ENCODE measurements at regions not wholly inside any gene's neighbourhood (a gene's known extent, or its start where the extent isn't known, plus 50 kb on each side); places are given as distances from the start of the nearest gene placed in this dataset.

- no peaks in the 10 kb centered on the region for H4K20me1 ChIP-seq (ENCODE audit: control insufficient read depth, extremely low read depth, insufficient read depth, low read length)
- TF ChIP-seq EZH2 (IDR thresholded peaks at IDR 0.05; ENCODE audit: low read length, missing control alignments) = no peak
- no peak for TF ChIP-seq CTCF (conservative IDR thresholded peaks at IDR 0.05 in 1 of 2, IDR thresholded peaks at IDR 0.05 in 1 of 2; ENCODE audit: low read depth in 1 of 2, low read length in 2 of 2)
- DNase-seq (ENCODE audit: low read depth in 2 of 2) = no peak
- no peak overlapping the region for H3K27ac ChIP-seq (ENCODE audit: insufficient read depth, low read length)
- no peaks in the 10 kb centered on the region for H3K27me3 ChIP-seq (ENCODE audit: control insufficient read depth, insufficient read depth, low read length)
- H3K79me2 ChIP-seq (ENCODE audit: control insufficient read depth, insufficient read depth, low read length) = no peaks in the 10 kb centered on the region
- no peaks in the 10 kb centered on the region for H3K9me3 ChIP-seq (ENCODE audit: control insufficient read depth, insufficient read depth, low read depth, low read length)
- no peak overlapping the region for H3K4me2 ChIP-seq (ENCODE audit: extremely low read depth, insufficient read depth, low read length)
- no peak overlapping the region for H3K9ac ChIP-seq (ENCODE audit: insufficient read depth, low read length)
- no peaks in the 10 kb centered on the region for H3K36me3 ChIP-seq (ENCODE audit: control insufficient read depth, insufficient read depth, low read length)
- H2AFZ ChIP-seq (ENCODE audit: low read length) = no peak overlapping the region
- no peak overlapping the region for H3K4me3 ChIP-seq (replicated peaks in 1 of 4; ENCODE audit: control extremely low read depth in 1 of 4, insufficient read depth in 1 of 4, low read depth in 3 of 4, low read length in 4 of 4)
- no peaks in the 10 kb centered on the region for H3K4me1 ChIP-seq (ENCODE audit: control insufficient read depth, extremely low read depth, insufficient read depth, low read length)
Measured at GRCh38 chr5:38110130-38110529, 148.2 kb upstream of the EGFLAM start.

GRCh38 chr5:38107096-38107495 is 151.3 kb upstream of the EGFLAM start:
- Histone ChIP-seq H3K9ac (ENCODE audit: insufficient read depth, low read length) (no peak overlapping the region), H2AFZ (ENCODE audit: low read length) (no peak overlapping the region), H3K4me1 (ENCODE audit: control insufficient read depth, extremely low read depth, insufficient read depth, low read length) (no peaks in the 10 kb centered on the region), H3K36me3 (ENCODE audit: control insufficient read depth, insufficient read depth, low read length) (no peaks in the 10 kb centered on the region), H3K4me3 (replicated peaks in 1 of 4; ENCODE audit: control extremely low read depth in 1 of 4, insufficient read depth in 1 of 4, low read depth in 3 of 4, low read length in 4 of 4) (no peak overlapping the region), H3K9me3 (ENCODE audit: control insufficient read depth, insufficient read depth, low read depth, low read length) (no peaks in the 10 kb centered on the region), H4K20me1 (ENCODE audit: control insufficient read depth, extremely low read depth, insufficient read depth, low read length) (no peaks in the 10 kb centered on the region), H3K27me3 (ENCODE audit: control insufficient read depth, insufficient read depth, low read length) (no peaks in the 10 kb centered on the region), H3K4me2 (ENCODE audit: extremely low read depth, insufficient read depth, low read length) (no peak overlapping the region), H3K79me2 (ENCODE audit: control insufficient read depth, insufficient read depth, low read length) (no peaks in the 10 kb centered on the region), H3K27ac (ENCODE audit: insufficient read depth, low read length) (no peak overlapping the region)
- DNase-seq (ENCODE audit: low read depth in 2 of 2) = no peak
- TF ChIP-seq EZH2 (IDR thresholded peaks at IDR 0.05; ENCODE audit: low read length, missing control alignments) (no peak), CTCF (conservative IDR thresholded peaks at IDR 0.05 in 1 of 2, IDR thresholded peaks at IDR 0.05 in 1 of 2; ENCODE audit: low read depth in 1 of 2, low read length in 2 of 2) (no peak)

- Histone ChIP-seq H3K4me3 (replicated peaks in 1 of 4; ENCODE audit: control extremely low read depth in 1 of 4, insufficient read depth in 1 of 4, low read depth in 3 of 4, low read length in 4 of 4) (no peak overlapping the region), H3K79me2 (ENCODE audit: control insufficient read depth, insufficient read depth, low read length) (no peaks in the 10 kb centered on the region), H3K27me3 (ENCODE audit: control insufficient read depth, insufficient read depth, low read length) (no peaks in the 10 kb centered on the region), H2AFZ (ENCODE audit: low read length) (no peak overlapping the region), H3K4me1 (ENCODE audit: control insufficient read depth, extremely low read depth, insufficient read depth, low read length) (no peaks in the 10 kb centered on the region), H3K27ac (ENCODE audit: insufficient read depth, low read length) (no peak overlapping the region), H4K20me1 (ENCODE audit: control insufficient read depth, extremely low read depth, insufficient read depth, low read length) (no peaks in the 10 kb centered on the region), H3K36me3 (ENCODE audit: control insufficient read depth, insufficient read depth, low read length) (no peaks in the 10 kb centered on the region), H3K9me3 (ENCODE audit: control insufficient read depth, insufficient read depth, low read depth, low read length) (no peaks in the 10 kb centered on the region), H3K9ac (ENCODE audit: insufficient read depth, low read length) (no peak overlapping the region), H3K4me2 (ENCODE audit: extremely low read depth, insufficient read depth, low read length) (no peak overlapping the region)
- DNase-seq (ENCODE audit: low read depth in 2 of 2) = no peak
- no peak for TF ChIP-seq EZH2 (IDR thresholded peaks at IDR 0.05; ENCODE audit: low read length, missing control alignments)
- no peak for TF ChIP-seq CTCF (conservative IDR thresholded peaks at IDR 0.05 in 1 of 2, IDR thresholded peaks at IDR 0.05 in 1 of 2; ENCODE audit: low read depth in 1 of 2, low read length in 2 of 2)
Measured at GRCh38 chr5:38105801-38106200, 152.6 kb upstream of the EGFLAM start.
